HG03571 (cell line): ENCODE measurements at regions not wholly inside any gene's neighbourhood (a gene's known extent, or its start where the extent isn't known, plus 50 kb on each side); places are given as distances from the start of the nearest gene placed in this dataset.
"Not testable (repeated sequence)": the region's sequence is repeated elsewhere in the genome, so short reads cannot be mapped to it uniquely, and the experiment has no call there.

Experiments used
- ATAC-seq: cut with Tn5 transposase; IDR thresholded peaks from one replicate; pipeline ENCODE4 v1.9.1; 2021; ENCODE audit not compliant: unreplicated experiment

DNA sequence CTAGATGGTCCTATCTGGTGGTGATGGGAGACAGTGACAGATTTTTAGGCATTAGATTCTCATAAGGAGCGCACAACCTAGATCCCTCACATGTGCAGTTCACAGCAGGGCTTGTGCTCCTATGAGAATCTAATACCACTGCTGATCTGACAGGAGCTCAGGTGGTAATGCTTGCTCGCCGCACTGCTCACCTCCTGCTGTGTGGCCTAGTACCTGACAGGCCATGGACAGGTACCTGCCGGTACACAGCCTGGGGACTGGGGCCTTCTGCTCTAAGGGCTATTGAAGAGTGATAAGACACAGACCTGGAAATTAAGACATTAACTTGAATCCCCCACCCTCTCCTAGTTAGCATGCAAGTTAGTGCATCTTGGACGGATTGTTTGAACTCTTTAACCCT lies 64.4 kb downstream of the KLRB1 start:
- not testable (repeated sequence) for ATAC-seq

- not testable (repeated sequence) for ATAC-seq
Observed at GRCh38 chr12:9542827-9543226, 64.9 kb downstream of the KLRB1 start.

- not testable (repeated sequence) for ATAC-seq
Observed at GRCh38 chr12:9515925-9516324, 91.8 kb downstream of the KLRB1 start.

DNA sequence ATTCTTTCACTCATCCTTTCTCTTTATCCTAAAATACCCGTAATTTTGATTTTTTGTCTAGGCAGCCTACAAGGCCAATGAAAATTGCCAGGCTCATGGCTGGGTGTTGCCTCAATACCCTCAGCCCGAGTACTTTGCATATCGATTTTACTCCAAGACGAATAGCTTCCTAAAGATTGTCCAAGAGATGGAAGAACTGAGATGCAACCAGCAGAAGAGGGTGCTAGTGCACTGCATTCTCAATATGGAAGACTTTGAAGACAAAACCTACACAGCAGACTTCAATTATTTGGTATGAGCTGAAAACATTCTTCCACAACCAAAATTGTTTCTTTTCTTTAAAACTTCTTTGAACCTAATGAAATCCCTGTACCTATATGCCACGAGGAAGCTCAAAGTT lies 95.0 kb downstream of the KLRB1 start:
- ATAC-seq, result not testable (repeated sequence)

- not testable (repeated sequence) for ATAC-seq
Observed at GRCh38 chr12:9510392-9511011, 97.2 kb downstream of the KLRB1 start.

GRCh38 chr12:9509464-9510161 lies 98.1 kb downstream of the KLRB1 start:
- ATAC-seq, result no peak

- ATAC-seq, result no peak
Observed at GRCh38 chr12:9506746-9507145, 101.0 kb downstream of the KLRB1 start.

DNA sequence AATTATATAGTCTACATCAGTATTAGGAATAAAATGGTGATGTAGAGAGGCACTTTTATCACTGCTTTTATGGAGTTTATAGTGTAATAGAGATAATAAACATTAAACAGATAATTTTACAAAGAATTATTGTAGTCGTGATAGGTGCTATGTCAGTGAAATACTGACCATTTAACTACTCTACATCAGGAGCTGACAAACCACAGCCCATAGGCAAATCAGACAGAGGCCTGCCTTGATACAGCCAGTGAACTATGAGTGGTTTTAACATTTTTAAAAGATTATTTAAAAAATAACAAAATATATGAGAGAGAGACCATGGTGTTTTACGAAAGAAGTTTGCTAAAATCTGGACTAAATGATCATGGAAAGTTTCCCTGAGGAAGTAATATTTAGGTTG lies 104.3 kb downstream of the KLRB1 start:
- not testable (repeated sequence) for ATAC-seq

- ATAC-seq, result not testable (repeated sequence)
Observed at GRCh38 chr12:9502845-9503244, 104.9 kb downstream of the KLRB1 start.

DNA sequence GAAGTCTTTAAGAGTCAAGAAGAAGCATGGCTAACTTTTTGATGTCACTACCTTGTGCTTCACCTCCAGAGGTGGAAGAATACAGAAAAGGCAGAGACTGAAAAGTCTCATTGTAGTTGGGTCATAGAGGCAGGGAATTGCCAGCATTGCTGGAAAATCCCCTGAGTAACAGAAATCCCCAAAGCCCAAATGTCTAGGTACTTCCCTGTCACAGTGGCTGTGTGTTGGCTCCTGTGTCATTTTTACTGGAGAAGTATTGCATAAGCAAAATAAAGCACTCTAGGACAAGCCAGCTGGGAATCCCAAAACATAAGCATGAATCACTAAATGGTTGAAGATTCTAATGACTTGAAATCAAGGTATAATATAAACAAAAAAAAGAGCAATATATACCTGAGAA lies 114.4 kb downstream of the KLRB1 start:
- ATAC-seq, result not testable (repeated sequence)

- not testable (repeated sequence) for ATAC-seq
Observed at GRCh38 chr12:9481289-9481688, 126.4 kb downstream of the KLRB1 start.

DNA sequence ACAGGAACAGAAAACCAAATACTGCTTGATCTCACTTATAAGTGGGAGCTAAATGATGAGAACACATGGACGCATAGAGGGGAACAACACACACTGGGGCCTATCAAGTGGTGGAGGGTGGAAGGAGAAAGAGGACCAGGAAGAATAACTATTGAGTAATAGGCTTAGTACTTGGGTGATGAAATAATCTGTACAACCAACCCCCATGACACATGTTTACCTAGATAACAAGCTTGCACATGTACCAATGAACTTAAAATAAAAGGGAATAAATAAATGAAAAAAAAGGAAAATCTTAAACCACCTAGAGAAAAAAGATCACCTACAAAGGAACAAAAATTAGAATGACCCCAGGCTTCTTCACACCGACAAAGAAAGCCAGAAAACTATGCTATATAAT lies 133.5 kb downstream of the KLRB1 start:
- ATAC-seq, result not testable (repeated sequence)

- ATAC-seq, result not testable (repeated sequence)
Observed at GRCh38 chr12:9473638-9474037, 134.1 kb downstream of the KLRB1 start.

DNA sequence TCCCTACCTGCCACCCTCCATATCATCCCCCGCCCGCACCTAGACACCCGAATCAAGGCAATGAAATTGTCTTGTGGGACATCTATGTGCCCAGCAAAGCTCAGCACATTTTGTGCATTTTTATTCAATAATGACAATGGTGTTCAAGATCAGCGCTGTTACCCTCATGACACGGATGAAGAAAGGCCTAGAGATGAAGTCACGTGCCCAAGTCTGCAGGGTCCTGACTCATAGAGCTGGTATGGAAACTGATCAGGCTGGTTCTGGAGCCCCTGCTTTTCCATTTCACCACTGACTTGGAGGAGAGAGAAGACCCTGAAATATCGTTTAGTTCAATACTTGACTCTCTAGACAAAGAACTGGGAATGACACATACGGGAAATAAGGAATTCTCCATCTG lies 136.2 kb downstream of the KLRB1 start:
- not testable (repeated sequence) for ATAC-seq

- ATAC-seq, result not testable (repeated sequence)
Observed at GRCh38 chr12:9470367-9470766, 137.3 kb downstream of the KLRB1 start.

DNA sequence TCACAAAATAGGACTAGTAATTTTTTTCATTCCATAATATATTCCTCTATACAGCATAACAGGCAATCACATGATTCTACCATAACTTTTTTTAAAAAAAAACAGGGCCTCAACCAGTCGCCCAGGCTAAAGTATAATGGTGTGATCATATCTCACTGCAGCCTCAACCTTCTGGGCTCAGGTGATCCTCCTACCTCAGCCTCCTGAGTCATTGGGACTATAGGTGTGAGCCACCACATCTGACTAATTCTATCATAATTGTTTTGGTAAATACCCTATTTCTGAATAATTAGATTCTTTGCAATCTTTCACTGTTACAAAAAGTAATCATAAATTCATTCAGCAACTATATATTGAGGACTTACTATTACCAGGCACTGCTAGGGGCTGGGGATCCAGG lies 137.8 kb downstream of the KLRB1 start:
- ATAC-seq, result not testable (repeated sequence)

DNA sequence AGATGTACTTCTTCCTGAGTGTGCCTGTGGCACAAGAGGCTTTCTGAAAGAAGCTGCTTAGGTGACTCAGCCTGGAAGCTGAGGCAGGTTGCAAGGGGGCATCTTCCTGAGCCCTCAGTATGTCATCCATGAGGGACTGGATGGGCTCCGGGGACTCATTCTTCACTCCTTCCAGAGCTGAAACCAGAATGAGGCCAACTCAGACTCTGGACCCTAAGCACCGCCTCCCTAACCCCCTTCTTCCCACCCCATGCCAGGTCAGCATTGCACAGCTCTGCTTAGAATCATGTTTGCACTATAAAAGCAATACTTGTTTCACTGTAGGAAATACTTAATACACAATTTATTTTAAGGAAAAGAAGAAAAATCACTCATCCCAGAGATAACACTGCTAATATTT lies 138.3 kb downstream of the KLRB1 start:
- ATAC-seq, result not testable (repeated sequence)

GRCh38 chr12:9468998-9469397 lies 138.7 kb downstream of the KLRB1 start:
- not testable (repeated sequence) for ATAC-seq

GRCh38 chr12:9468144-9468543 lies 139.6 kb downstream of the KLRB1 start:
- ATAC-seq, result not testable (repeated sequence)

- ATAC-seq, result no peak
Observed at GRCh38 chr12:9464408-9464807, 143.3 kb downstream of the KLRB1 start.

DNA sequence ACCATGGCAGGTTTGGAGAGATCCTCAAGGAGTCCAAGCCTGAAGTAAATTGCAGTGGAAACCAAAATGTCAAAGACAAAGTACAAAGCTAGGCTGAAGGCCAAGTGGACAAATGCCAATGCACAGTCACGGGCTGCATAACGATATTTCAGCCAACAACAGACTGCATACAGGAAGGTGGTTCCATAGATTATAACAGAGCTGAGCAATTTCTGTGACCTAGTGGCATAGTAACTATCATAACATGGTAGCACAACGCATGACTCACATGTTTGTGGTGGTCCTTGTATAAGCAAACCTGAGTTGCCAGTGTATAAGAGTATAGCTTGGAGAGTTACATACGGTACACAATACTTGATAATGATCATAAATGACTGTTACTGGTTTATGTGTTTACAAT lies 152.2 kb downstream of the KLRB1 start:
- not testable (repeated sequence) for ATAC-seq

- not testable (repeated sequence) for ATAC-seq
Observed at GRCh38 chr12:9454021-9454420, 153.7 kb downstream of the KLRB1 start.
